Trophoblast cell (in vitro differentiated cells and primary cell): ENCODE measurements at regions not wholly inside any gene's neighbourhood (a gene's known extent, or its start where the extent isn't known, plus 50 kb on each side); places are given as distances from the start of the nearest gene placed in this dataset.

Source experiments
- DNase-seq, 2 donors: peaks; one replicate each; pipeline ENCODE4 v3.0.0-alpha.2; 2016
- H2AFZ ChIP-seq: 2 replicates; pipeline ENCODE4 v1.6.1; 2013; ENCODE audit warnings: low read length, moderate library complexity, mild to moderate bottlenecking; ENCODE audit not compliant: insufficient read depth, poor library complexity
- H2AK5ac ChIP-seq: 2 replicates; pipeline ENCODE4 v1.6.1; 2013; ENCODE audit warnings: mild to moderate bottlenecking, low read length
- H2BK120ac ChIP-seq: 2 replicates; pipeline ENCODE4 v1.6.1; 2013; ENCODE audit warnings: low read length, mild to moderate bottlenecking, moderate library complexity; ENCODE audit not compliant: insufficient read depth, poor library complexity
- H2BK12ac ChIP-seq: 2 replicates; pipeline ENCODE4 v1.6.1; 2013; ENCODE audit warnings: mild to moderate bottlenecking, low read length, moderate library complexity
- H2BK5ac ChIP-seq: 2 replicates; pipeline ENCODE4 v1.6.1; 2013; ENCODE audit warnings: low read length, low read depth, moderate library complexity, mild to moderate bottlenecking; ENCODE audit not compliant: poor library complexity
- H3K14ac ChIP-seq: 2 replicates; pipeline ENCODE4 v1.6.1; 2013; ENCODE audit warnings: mild to moderate bottlenecking, low read length
- H3K18ac ChIP-seq: 2 replicates; pipeline ENCODE4 v1.6.1; 2013; ENCODE audit warnings: mild to moderate bottlenecking, low read length
- H3K23ac ChIP-seq: 2 replicates; pipeline ENCODE4 v1.6.1; 2013; ENCODE audit warnings: low read length
- H3K27ac ChIP-seq: 2 replicates; pipeline ENCODE4 v1.5.1; 2013; ENCODE audit warnings: low read depth, mild to moderate bottlenecking, inconsistent platforms, low read length, moderate library complexity
- H3K27me3 ChIP-seq: 2 replicates; pipeline ENCODE4 v1.6.1; 2013; ENCODE audit warnings: inconsistent platforms, mild to moderate bottlenecking, low read length, moderate library complexity; ENCODE audit not compliant: insufficient read depth
- H3K36me3 ChIP-seq, 2 experiments: 1 replicate in 1 of 2; 2 replicates in 1 of 2; pipeline ENCODE4 v1.6.1; 2013; ENCODE audit warnings: low read length in 2 of 2, mild to moderate bottlenecking in 2 of 2, moderate library complexity in 1 of 2; ENCODE audit not compliant: insufficient read depth in 2 of 2, control insufficient read depth in 1 of 2
- H3K4ac ChIP-seq: 2 replicates; pipeline ENCODE4 v1.6.1; 2013; ENCODE audit warnings: low read depth, mild to moderate bottlenecking, low read length, moderate library complexity
- H3K4me1 ChIP-seq, 2 experiments: 1 replicate in 1 of 2; 2 replicates in 1 of 2; pipeline ENCODE4 v1.6.1; 2013; ENCODE audit warnings: low read length in 2 of 2, mild to moderate bottlenecking in 2 of 2, moderate library complexity in 1 of 2; ENCODE audit not compliant: insufficient read depth in 2 of 2, control insufficient read depth in 1 of 2
- H3K4me2 ChIP-seq: 2 replicates; pipeline ENCODE4 v1.6.1; 2013; ENCODE audit warnings: inconsistent platforms, mild to moderate bottlenecking, low read length, moderate library complexity
- H3K4me3 ChIP-seq: 2 replicates; pipeline ENCODE4 v1.5.1; 2013; ENCODE audit warnings: mild to moderate bottlenecking, low read depth, low read length, inconsistent platforms
- H3K79me1 ChIP-seq: one replicate; pipeline ENCODE4 v1.6.1; 2013; ENCODE audit warnings: low read length
- H3K79me2 ChIP-seq: 2 replicates; pipeline ENCODE4 v1.6.1; 2013; ENCODE audit warnings: low read length, mild to moderate bottlenecking; ENCODE audit not compliant: control insufficient read depth, insufficient read depth, poor library complexity
- H3K9ac ChIP-seq: 2 replicates; pipeline ENCODE4 v1.6.1; 2013; ENCODE audit warnings: mild to moderate bottlenecking, low read length
- H3K9me3 ChIP-seq: 2 replicates; pipeline ENCODE4 v1.6.1; 2013; ENCODE audit warnings: low read depth, mild to moderate bottlenecking, control low read depth, inconsistent platforms, low read length; ENCODE audit not compliant: insufficient read depth
- H4K12ac ChIP-seq: 2 replicates; pipeline ENCODE4 v1.6.1; 2013; ENCODE audit warnings: low read depth, mild to moderate bottlenecking, low read length, moderate library complexity
- H4K8ac ChIP-seq: 2 replicates; pipeline ENCODE4 v1.6.1; 2013; ENCODE audit warnings: low read depth, mild to moderate bottlenecking, low read length, moderate library complexity
- H4K91ac ChIP-seq: one replicate; pipeline ENCODE4 v1.6.1; 2013; ENCODE audit warnings: low read depth, mild to moderate bottlenecking, low read length, moderate library complexity
- WGBS: extraction: QIAGEN DNeasy Blood & Tissue Kit; methylation state at CpG from one replicate; pipeline ENCODE4 v1.1.7; 2013; ENCODE audit warnings: missing lambda C conversion rate; ENCODE audit not compliant: insufficient read length, insufficient coverage; ENCODE audit errors: extremely low coverage; 5-methylcytosine and 5-hydroxymethylcytosine counted together

- Histone ChIP-seq H2BK5ac (no peak overlapping the region), H2BK120ac (no peak overlapping the region), H3K9me3 (no peaks in the 10 kb centered on the region), H3K79me1 (no peaks in the 10 kb centered on the region), H3K4ac (no peak overlapping the region), H2AK5ac (no peak overlapping the region), H3K18ac (no peak overlapping the region), H3K14ac (no peak overlapping the region), H3K23ac (no peak overlapping the region), H3K79me2 (no peaks in the 10 kb centered on the region), H3K4me2 (no peak overlapping the region), H3K4me3 (no peak overlapping the region), H4K8ac (no peak overlapping the region), H2AFZ (no peak overlapping the region), H3K9ac (no peak overlapping the region), H3K27me3 (no peaks in the 10 kb centered on the region), H3K36me3 (no peaks in the 10 kb centered on the region), H4K91ac (no peak overlapping the region), H3K27ac (no peak overlapping the region), H2BK12ac (no peak overlapping the region), H3K4me1 (no peaks in the 10 kb centered on the region), H4K12ac (no peak overlapping the region)
- WGBS = no CpG with 5 or more reads among the region's 5 CpGs
- DNase-seq = no peak
Measured at GRCh38 chr2:223481486-223481885, 120.7 kb downstream of the SCG2 start.

GRCh38 chr2:223486751-223487150, 115.4 kb downstream of the SCG2 start:
- Histone ChIP-seq H3K4me3 (no peak overlapping the region), H3K79me2 (no peaks in the 10 kb centered on the region), H4K12ac (no peak overlapping the region), H3K36me3 (no peaks in the 10 kb centered on the region), H2AFZ (no peak overlapping the region), H4K91ac (no peak overlapping the region), H3K27me3 (no peaks in the 10 kb centered on the region), H2BK5ac (no peak overlapping the region), H3K23ac (no peak overlapping the region), H2BK12ac (no peak overlapping the region), H3K9ac (no peak overlapping the region), H3K27ac (no peak overlapping the region), H3K79me1 (no peaks in the 10 kb centered on the region), H2AK5ac (no peak overlapping the region), H3K14ac (no peak overlapping the region), H3K4me2 (no peak overlapping the region), H3K4me1 (no peaks in the 10 kb centered on the region), H3K9me3 (no peaks in the 10 kb centered on the region), H3K18ac (no peak overlapping the region), H3K4ac (no peak overlapping the region), H4K8ac (no peak overlapping the region), H2BK120ac (no peak overlapping the region)
- no peak for DNase-seq

GRCh38 chr2:223487214-223487846, 114.8 kb downstream of the SCG2 start:
- no peak overlapping the region for H2AK5ac ChIP-seq
- no peak overlapping the region for H3K18ac ChIP-seq
- no peak for DNase-seq
- no peaks in the 10 kb centered on the region for H3K27me3 ChIP-seq
- no peaks in the 10 kb centered on the region for H3K9me3 ChIP-seq
- no peak overlapping the region for H4K8ac ChIP-seq
- H3K4ac ChIP-seq = no peak overlapping the region
- no peak overlapping the region for H3K4me3 ChIP-seq
- H3K79me2 ChIP-seq = no peaks in the 10 kb centered on the region
- no peak overlapping the region for H2AFZ ChIP-seq
- H4K91ac ChIP-seq = no peak overlapping the region
- no peak overlapping the region for H2BK12ac ChIP-seq
- H3K23ac ChIP-seq = no peak overlapping the region
- no peak overlapping the region for H3K4me2 ChIP-seq
- no peak overlapping the region for H3K27ac ChIP-seq
- H4K12ac ChIP-seq = no peak overlapping the region
- H2BK120ac ChIP-seq = no peak overlapping the region
- no peaks in the 10 kb centered on the region for H3K36me3 ChIP-seq
- no peak overlapping the region for H2BK5ac ChIP-seq
- H3K9ac ChIP-seq = no peak overlapping the region
- H3K79me1 ChIP-seq = no peaks in the 10 kb centered on the region
- H3K4me1 ChIP-seq = no peaks in the 10 kb centered on the region
- H3K14ac ChIP-seq = no peak overlapping the region
- whole genome bisulfite sequencing = no CpG with 5 or more reads among the region's 2 CpGs

GRCh38 chr2:223488814-223489213, 113.3 kb downstream of the SCG2 start:
- H3K4me3 ChIP-seq = no peak overlapping the region
- no peak overlapping the region for H2AK5ac ChIP-seq
- H2BK12ac ChIP-seq = no peak overlapping the region
- H2AFZ ChIP-seq = no peak overlapping the region
- H3K36me3 ChIP-seq = no peaks in the 10 kb centered on the region
- no CpG with 5 or more reads among the region's 4 CpGs for WGBS
- H3K23ac ChIP-seq = no peak overlapping the region
- no peaks in the 10 kb centered on the region for H3K9me3 ChIP-seq
- H3K14ac ChIP-seq = no peak overlapping the region
- H3K27ac ChIP-seq = no peak overlapping the region
- H4K91ac ChIP-seq = no peak overlapping the region
- peak; percentile 51 to 67 for DNase-seq
- no peaks in the 10 kb centered on the region for H3K79me2 ChIP-seq
- H3K79me1 ChIP-seq = no peaks in the 10 kb centered on the region
- H3K4ac ChIP-seq = no peak overlapping the region
- H4K8ac ChIP-seq = no peak overlapping the region
- no peak overlapping the region for H2BK120ac ChIP-seq
- no peak overlapping the region for H4K12ac ChIP-seq
- no peak overlapping the region for H3K9ac ChIP-seq
- H3K27me3 ChIP-seq = no peaks in the 10 kb centered on the region
- H2BK5ac ChIP-seq = no peak overlapping the region
- H3K18ac ChIP-seq = no peak overlapping the region
- no peaks in the 10 kb centered on the region for H3K4me1 ChIP-seq
- H3K4me2 ChIP-seq = no peak overlapping the region
